Astrocyte of the spinal cord (primary cell): ENCODE measurements at regions not wholly inside any gene's neighbourhood (a gene's known extent, or its start where the extent isn't known, plus 50 kb on each side); places are given as distances from the start of the nearest gene placed in this dataset.

Experiments used
- DNase-seq: peaks from one replicate; pipeline ENCODE4 v3.0.0; 2011; ENCODE audit warnings: low read depth, low spot score
- H3K4me3 ChIP-seq: 2 replicates; pipeline ENCODE4 v1.5.1; 2011; ENCODE audit warnings: low read depth, mild to moderate bottlenecking, low read length, moderate library complexity
- in situ Hi-C: cut with HindIII; loops from 2 replicates; pipeline ENCODE4 v1.10.0; 2017; ENCODE audit warnings: low sequenced_read_pairs
- TF ChIP-seq, protein P1 (sequence below): IDR thresholded peaks from 2 replicates; pipeline ENCODE4 v1.5.1; 2012; ENCODE audit warnings: low read depth, mild to moderate bottlenecking, low read length, inconsistent platforms

DNA sequence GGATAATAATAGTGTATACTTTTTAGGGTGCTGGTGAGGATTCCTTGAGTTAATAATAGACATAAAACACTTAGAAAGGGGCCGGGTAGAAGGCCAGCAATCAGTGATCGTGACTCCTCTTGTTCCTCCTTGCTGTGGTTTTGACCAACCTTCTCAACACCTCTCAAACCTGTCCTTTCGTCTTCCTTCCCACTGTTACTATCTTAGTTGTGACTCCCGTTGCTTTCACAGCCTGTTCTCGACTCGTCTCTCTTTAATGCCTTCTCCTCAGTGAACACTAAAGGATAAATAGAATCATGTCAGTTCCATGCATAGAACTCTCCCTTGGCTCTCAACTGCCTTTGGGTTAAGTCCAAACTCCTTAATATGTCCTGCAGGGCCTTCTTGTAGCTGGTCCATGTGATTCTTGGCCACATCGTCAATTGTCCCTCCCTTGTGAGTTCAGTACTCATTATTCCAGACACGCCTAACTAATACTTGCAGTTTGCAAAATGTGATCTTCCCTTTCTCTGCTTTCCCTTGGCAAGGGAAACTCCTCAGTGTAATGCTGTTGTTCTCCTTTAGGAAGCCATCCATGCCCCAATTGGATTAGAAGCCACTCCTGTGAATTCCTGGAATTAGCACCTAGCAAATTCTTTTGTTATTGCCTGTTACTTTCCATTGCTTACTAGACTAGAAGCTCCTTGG, 164.9 kb downstream of the UTRN start:
- no peak for DNase-seq
- TF ChIP-seq, protein P1, sequence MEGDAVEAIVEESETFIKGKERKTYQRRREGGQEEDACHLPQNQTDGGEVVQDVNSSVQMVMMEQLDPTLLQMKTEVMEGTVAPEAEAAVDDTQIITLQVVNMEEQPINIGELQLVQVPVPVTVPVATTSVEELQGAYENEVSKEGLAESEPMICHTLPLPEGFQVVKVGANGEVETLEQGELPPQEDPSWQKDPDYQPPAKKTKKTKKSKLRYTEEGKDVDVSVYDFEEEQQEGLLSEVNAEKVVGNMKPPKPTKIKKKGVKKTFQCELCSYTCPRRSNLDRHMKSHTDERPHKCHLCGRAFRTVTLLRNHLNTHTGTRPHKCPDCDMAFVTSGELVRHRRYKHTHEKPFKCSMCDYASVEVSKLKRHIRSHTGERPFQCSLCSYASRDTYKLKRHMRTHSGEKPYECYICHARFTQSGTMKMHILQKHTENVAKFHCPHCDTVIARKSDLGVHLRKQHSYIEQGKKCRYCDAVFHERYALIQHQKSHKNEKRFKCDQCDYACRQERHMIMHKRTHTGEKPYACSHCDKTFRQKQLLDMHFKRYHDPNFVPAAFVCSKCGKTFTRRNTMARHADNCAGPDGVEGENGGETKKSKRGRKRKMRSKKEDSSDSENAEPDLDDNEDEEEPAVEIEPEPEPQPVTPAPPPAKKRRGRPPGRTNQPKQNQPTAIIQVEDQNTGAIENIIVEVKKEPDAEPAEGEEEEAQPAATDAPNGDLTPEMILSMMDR = no peak
- H3K4me3 ChIP-seq = no peak overlapping the region
- in situ Hi-C loops = no loop called here

DNA sequence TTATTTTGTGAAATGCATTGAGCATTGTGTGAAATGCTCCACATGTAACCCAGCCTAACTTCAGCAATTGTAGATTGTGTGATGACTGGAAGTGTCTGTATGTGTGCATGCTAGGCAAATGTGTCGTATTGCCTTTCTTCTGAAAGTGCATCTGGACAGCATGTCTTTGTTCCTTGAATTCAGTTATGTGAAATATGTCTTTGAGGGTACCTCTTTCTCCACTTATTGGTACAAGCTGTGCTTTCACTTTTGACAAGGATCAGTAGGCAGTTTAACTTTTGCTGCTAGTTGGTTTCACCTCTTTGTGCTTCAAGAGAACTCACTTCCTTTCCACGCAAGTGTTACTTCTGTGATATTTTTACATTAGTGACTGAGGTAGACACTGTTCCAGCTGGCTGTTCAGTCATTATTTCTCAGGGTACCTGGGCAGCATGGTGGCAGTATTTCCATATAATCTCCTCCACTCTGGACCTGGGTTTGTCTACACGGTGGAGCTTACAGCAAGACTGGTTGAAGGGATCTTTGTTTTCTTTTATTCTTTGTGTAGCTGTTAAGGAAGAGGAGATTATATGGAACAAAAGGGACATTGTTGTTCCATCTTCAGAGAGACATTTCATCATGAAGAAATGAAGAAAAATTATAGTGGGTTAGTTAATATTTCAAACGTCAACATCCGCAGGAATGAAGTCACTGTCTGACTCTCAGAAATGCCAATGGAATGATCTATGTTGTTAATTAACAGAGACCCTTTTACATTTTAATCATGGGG, 175.4 kb downstream of the UTRN start:
- in situ Hi-C loops = no loop called here
- H3K4me3 ChIP-seq = no peak overlapping the region
- TF ChIP-seq, protein P1 = no peak
- no peak for DNase-seq

DNA sequence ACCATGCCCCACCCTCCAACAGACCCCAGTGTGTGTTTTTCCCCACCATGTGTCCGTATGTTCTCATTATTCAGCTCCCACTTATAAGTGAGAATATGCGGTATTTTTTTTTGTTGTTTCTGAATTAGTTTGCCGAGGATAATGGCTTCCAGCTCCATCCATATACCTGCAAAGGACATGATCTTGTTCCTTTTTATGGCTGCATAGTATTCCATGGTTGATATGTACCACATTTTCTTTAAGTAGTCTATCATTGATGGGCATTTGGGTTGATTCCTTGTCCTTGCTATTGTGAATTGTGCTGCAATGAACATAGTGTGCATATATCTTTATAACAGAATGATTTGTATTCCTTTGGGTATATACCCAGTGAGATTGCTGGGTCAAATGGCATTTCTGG, 176.9 kb downstream of the UTRN start:
- TF ChIP-seq, protein P1 = no peak
- no peak overlapping the region for H3K4me3 ChIP-seq
- in situ Hi-C loops = no loop called here
- DNase-seq = no peak

DNA sequence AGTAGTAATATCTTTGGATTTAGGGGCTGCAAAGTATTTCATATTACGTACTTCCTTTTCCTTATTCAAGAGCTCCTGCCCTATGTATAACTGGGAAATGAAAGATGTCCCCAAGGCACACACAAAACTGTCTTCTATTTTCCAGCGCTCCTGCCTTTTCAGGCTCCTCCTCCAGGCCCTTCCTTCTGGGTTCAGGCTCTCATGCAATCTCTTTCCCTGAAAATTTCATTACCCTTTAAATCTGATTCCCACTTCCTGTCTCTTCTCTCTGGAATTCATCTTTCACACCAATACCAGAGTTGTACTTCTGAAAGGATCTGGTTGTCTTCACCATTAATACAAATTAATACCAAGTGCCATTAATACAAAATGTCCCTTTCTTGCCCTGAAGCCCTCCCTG, 181.6 kb downstream of the UTRN start:
- in situ Hi-C loops = no loop called here
- DNase-seq = no peak
- no peak overlapping the region for H3K4me3 ChIP-seq
- TF ChIP-seq, protein P1 = no peak

DNA sequence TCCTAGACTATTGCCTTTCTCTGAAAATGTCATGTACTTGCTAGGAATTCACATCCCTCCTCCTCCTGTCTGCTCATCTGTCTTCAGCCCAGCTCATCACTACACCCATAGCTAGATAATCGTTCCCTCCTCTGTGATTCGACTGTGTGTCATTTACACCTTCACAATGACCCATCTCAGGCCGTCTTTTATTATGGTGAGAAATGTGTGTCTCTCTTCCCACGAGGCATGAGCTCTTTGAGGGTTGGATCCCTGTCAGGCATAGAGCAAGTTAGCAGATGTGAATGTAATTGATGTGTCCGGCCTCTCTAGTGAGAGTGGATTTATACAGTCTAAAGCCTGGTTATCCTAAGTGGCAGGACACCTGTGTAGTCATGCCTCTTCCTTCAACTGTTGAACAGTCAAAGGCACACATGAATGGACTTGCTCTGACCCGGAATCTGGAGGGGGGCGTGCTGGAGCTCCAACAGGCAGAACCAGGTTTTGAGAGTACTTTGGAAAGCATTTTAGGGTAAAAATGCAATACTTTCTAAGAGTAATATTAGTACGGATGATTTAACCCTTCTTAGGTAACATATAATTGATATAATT, 182.1 kb downstream of the UTRN start:
- H3K4me3 ChIP-seq = no peak overlapping the region
- TF ChIP-seq, protein P1 = no peak
- no peak for DNase-seq
- in situ Hi-C loops = no loop called here

DNA sequence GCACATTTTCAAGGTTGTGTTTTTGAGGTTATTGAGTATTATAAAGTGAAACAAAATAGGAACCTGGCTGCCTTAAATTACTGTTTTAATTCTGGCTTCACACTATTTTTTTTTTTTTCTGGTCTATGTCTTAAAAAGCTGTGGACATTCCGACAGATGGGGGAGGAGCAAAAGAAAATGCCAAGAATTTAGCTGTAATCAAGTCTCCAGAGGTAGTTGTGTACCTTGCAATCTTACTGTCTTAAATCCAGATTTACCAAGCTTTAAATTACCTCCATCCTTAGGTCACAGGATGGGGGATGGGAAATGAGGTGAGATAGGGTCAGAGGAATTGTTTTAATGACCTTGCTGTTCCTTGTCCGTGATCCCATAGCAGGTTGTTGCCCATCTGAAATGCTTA, 182.8 kb downstream of the UTRN start:
- in situ Hi-C loops = no loop called here
- TF ChIP-seq, protein P1 = no peak
- no peak for DNase-seq
- no peak overlapping the region for H3K4me3 ChIP-seq
